ENCODE measurements at regions not wholly inside any gene's neighbourhood (a gene's known extent, or its start where the extent isn't known, plus 50 kb on each side); places are given as distances from the start of the nearest gene placed in this dataset.

DNA sequence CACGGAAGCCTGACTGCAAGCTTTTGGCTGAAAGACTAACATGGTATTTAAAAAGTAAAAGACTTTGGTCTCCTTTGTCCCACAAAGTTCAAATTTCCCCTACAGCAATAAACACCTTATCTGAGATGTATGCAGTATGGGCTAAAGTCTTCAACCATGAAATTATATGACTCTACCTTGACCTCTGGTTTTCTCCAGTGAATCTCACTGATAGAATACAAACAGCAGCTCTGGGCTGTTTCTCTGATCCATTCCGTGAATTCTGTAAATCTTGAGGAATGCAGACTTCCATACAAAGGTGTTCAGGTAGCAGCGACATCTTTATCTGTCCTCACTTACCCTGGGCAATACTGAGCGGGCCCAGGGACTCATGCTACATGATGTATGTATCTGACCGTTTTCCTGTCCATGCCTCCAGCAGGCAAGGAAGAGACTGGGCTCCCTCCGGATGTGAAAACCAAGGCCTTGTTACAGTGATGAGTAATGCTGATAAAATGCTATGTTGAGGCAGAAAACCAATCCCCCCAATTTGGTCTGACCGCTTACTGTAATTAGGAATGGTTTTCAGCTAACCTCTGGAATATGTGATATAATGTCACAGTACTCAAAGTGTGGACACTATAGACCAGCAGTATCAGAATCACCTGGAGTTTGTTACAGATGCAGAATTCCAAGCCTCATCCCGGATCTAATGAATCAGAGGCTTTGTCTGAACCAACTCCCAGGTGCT, 589.8 kb downstream of the HS3ST4 start:
- DNase-seq (ENCODE audit: low read depth in 2 of 2, low spot score in 1 of 2), result no peak

DNA sequence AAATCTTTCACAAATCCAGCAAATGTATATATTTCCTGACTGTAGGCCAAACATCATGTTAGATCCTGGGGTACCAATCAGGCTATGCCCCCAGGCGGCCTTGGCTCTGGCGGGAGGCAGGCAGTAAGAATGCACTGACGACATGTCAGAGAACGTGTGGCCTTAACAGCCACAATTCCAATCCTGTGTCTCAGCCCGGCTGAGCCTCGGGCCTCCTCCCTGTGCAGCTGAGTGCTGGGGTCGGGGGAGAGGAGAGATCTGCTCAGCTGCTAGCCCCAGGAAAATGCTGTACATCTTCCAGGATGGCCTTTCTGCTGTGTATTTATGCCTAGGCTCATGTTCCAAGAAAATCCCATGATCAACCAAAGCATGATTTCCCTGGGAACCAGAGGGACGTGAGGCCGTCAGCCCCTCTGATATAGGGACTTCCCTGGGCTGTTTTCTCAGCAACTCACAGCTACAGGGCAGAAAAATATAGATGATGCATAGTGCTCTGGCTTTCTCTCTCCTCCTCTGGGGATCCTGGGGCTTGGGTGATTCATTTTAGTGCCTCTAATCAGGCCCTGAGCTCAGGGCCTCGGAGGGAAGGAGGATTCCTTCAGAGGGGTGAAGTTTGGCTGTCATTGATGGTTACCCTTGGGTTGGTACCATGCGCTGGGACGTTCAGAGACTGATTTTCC, 604.0 kb downstream of the HS3ST4 start:
- no peak for DNase-seq (ENCODE audit: low read depth in 2 of 2, low spot score in 1 of 2)

DNA sequence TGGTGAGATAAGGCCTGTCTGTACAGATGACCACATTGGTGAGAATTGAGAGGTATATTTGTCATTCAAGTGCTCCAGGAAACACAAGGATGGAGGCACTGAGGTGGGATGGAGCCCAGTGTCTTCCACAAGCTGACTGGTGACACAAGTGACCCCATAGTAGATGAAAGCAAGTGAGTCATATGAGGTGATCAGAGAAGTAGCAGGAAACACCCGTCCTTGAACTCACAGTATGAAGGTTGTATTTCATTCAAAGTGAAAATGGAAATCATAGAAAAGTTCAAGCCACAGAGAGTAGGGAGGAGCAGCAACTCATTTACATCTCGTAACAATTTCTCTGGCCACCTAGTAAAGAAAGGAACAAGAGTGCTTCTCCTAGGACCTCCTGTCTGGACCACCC, 609.8 kb downstream of the HS3ST4 start:
- no peak for DNase-seq (ENCODE audit: low read depth in 2 of 2, low spot score in 1 of 2)

DNA sequence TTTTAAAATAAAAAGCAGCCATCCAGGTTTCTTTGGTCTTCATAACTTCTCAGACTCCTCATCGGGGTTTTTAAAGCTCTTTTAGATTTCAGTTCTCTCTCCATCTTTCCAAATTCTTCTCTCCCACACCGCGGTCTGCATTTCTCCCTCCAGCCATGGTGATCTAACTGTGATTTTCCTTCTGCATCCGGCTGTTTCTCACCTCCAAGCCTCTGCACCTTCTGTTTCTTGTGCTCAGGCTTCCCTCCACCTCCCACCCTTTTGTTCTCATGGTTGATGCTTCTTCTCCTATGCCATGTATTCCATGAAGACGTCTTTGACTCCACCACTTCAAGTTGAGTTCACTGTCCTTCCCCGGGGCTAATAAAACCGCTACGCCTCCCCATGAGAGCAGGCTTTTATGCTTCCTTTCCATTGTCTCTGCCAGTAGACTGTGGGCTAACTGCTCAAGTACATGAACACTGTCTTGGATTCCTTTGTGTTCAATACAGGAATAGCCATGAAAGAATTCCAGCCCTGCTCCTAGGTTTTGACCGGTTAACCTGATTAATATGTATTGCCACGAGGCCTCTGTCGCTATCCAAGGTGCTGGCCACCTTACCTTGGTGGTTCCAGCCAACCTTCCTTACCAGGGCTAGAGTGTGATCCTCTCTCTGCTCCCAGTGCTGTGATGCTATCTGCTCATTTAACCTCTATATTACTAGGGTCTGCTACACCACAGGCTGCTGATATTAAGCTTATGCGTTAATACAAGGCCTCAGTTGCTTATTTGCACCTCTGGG, 625.1 kb downstream of the HS3ST4 start:
- DNase-seq (ENCODE audit: low read depth in 2 of 2, low spot score in 1 of 2), result no peak

DNA sequence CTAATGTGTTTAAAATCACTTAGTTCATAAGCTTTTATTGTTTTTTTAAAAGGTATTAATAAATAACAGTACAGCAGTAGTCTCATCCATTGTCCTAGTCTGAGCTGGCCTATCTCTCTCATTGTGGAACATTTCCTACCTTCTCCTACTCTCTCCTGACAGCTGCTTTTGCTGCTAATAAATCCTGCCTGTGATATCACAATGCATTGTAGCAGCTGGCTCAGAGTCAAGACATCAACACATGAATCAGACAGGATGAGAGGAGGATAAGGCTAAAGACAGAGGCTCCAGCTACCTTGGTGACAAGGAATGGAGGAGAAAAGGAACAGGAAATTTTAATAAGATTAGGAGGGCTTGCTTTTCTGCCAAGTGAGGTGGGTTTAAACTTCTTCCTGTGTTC, 626.1 kb downstream of the HS3ST4 start:
- no peak for DNase-seq (ENCODE audit: low read depth in 2 of 2, low spot score in 1 of 2)

DNA sequence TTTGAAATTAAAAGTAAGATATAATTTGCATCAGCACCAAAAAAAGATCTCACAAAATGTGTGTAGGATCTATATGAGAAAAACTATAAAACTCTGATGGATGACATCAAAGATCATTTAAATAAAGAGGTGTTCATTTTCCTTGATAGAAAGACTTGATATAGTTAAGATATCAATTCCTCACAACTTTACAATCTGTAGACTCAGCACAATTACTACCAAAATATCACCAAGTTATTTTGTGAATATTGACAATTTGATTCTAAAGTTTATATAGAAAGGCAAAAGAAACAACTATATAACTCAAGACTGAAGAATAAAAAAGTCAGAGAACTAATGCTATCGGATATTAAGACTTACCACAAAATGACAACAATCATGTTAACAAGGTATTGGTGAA, 638.9 kb downstream of the HS3ST4 start:
- DNase-seq (ENCODE audit: low read depth in 2 of 2, low spot score in 1 of 2), result no peak

DNA sequence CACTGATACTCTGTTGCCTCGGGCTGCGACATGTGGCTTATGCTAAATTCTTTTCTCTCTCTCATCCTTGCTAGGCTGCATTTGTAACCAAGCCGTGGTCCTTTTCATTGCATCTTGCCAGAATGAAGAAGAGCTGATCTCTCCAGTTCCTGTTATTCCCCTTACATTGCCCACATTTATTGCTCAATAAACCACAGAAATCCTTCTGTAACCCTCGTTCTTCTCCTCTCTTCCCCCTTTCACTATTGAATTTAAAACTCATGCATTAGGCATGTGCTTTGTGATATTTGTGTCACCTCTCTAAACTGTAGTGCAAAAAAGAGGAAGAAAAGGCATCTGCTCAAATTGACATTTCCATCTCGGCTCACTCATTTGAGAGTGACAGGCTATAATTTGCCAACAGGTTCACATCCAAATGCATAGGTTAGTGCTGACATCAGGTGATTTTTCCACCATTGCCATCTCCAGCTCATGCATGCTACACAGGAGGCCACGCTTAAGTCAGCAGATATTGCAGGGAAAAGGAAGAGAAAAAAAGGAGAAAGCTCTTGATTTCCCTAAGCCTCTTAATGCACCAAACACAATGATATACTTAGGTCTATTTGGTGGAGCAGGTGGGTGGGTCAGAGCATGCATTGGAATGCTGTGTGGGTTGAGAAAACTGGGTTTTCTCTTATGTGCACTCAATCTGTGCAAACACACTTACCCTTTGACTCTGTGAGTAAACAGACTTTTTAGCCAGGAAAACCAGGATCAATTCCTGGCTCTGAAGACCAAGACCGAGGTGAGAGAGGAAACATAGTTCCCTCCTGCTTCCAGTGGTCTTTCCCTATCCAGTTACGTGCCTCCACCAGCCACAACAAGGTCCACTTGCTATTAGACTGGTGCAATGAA, 642.7 kb downstream of the HS3ST4 start:
- DNase-seq (ENCODE audit: low read depth in 2 of 2, low spot score in 1 of 2), result no peak

DNA sequence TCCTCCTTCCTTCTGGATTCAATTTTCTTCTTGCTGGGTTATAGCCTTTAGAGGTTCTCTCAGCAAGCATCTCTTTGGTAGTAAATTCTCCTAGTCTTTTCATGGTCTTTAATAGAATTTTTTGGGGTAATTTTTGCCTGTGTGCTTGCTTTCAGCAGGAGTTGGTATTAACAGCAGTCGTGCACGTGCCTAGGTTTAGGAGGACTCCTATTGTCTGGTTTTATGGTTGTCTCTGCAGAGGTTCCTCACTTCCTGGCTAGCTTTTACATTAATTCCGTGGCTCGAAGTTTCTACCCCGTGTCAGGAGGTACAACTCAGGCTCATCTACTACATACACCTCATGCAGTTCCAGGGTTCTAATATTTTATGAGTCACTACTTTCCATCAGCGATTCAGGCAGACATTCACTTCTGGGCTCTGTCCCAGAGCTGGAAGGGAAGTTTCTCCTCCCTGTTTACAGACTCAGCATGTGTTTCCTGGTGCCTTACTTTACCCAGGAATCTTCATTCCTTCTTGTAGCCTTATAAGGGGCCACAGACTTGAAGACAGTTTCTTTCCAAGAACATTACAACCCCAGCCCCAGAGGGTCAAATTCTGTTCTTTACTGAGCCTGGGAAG, 643.6 kb downstream of the HS3ST4 start:
- no peak for DNase-seq (ENCODE audit: low read depth in 2 of 2, low spot score in 1 of 2)

DNA sequence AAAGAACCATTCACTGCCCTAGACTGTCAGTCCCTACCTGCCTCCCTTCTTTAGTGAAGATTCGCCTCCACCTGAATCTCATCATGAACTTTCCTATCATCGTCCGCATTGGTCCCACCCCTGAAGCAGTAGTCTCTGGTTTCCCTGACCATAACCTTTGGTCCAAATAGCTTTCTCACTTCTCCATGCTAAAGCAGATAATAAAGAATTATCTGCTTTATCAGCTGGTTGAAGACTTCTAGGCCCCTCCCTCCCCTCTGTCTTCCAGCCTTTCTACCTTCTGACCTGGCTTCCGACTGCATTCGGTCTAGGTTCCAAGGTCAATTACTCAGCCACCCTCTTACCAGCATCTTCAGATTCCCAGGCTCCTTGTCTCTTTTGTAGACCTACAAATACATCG, 650.9 kb downstream of the HS3ST4 start:
- DNase-seq (ENCODE audit: low read depth in 2 of 2, low spot score in 1 of 2), result no peak

DNA sequence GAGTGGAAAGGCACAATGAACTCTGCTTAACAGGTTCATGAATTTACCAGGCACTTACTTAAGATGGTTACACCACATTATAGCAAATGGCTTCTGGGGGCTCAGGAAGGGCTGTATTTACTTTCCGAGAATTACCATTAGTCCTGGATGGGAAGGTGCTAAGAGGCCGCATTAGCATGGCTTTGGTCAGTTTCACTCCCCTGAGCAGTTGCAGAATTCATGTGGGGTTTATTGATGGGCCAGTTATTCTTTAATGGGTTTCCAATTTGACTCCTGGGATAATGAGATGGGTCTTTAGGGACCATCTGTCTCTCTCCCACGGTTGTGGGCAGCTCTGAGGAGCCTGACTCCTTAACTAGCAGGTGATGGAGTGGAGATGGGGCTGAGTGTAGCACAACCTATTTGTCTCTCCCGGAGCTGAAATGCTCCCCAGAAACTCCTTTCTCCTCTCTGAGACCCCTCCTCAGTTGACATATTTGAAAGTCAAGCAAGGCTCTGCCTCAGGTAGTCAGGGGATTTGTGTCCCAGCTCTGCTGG, 652.5 kb downstream of the HS3ST4 start:
- no peak for DNase-seq (ENCODE audit: low read depth in 2 of 2, low spot score in 1 of 2)

DNA sequence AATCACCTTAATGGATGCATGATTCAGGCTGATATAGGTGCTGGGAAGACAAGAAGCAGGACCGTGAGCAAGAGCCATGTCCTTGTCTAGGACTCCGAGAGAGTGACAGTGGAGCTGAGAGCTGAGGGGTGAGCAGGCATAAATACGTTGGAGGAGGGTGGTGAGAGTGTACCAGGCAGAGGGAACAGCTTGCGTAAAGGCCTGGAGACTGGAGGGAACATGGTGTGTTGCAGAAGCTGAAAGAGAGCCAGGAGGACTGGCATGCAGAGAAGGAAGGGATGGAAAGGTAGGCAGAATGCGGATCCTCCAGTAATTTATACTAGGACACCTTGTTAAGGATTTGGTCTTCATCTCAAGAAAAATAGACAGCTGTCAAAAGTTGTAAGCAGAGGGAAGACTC, 653.2 kb downstream of the HS3ST4 start:
- no peak for DNase-seq (ENCODE audit: low read depth in 2 of 2, low spot score in 1 of 2)

DNA sequence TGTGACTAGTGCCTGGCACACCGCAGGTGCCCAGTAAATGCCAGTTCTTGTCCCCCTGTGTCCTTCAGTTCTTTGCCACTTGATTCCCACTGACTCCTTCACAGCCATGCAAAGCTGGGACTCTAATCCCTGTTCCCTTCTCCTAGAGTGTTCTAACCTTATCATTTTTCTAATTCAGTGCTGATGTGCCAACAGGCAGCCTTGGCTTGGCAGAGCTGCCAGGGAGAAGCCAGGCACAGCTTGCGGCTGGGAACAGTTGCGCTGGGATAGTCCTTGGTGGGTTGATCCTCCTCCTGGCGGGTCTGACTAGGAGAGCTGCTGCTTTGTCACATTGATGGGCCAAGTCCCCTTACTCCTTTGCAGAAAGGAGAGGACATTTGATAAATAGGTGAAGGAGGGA, 654.2 kb downstream of the HS3ST4 start:
- DNase-seq (ENCODE audit: low read depth in 2 of 2, low spot score in 1 of 2), result no peak

DNA sequence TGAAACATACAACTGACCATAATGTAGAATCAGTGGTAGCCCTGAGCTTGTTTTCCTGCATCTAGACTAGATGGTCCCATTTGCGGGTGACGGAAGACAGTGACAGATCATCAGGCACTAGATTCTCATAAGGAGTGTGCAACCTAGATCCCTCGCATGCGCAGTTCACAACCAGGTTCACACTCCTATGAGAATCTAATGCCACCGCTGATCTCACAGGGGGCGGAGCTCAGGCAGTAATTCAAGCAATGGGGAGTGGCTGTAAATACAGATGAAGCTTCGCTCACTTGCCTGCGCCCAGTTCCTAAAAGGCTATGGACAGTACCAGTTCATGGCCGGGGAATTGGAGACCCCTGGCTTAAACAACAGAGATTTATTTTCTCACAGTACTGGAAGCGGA, 656.3 kb downstream of the HS3ST4 start:
- DNase-seq (ENCODE audit: low read depth in 2 of 2, low spot score in 1 of 2), result no peak

DNA sequence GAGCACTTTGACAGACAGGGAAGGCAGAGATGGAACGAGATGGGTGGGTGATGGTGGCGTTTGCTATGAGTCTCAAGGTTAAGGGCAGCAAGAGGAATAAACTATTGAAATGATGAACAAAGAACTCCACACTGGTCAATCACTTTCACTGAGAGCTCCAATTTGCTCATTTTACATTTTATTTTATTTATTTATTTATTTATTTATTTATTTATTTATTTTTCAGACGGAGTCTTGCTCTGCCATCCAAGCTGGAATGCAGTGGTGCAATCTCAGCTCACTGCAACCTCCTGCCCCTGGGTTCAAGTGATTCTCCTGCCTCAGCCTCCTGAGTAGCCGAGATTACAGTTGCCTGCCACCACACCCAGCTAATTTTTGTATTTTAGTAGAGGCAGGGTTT, 669.1 kb downstream of the HS3ST4 start:
- DNase-seq (ENCODE audit: low read depth in 2 of 2, low spot score in 1 of 2), result no peak

DNA sequence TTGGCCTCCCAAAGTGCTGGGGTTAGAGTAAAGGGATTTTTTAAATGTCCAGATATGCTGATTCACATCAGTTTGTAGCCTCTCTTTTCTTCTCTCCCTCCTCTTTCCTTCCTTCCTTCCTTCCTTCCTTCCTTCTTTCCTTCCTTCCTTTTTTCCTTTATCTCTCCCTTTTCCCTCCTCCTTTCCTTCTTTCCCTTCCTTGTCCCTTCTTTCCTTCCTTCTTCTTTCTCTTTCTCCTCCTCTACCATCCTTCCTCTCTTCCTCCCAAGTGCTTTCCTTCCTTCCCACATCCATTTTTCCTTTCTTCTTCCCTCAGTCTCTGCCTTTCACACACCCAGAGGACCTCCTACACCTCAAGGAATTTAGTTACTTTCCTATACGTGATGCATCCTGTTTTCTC, 671.8 kb downstream of the HS3ST4 start:
- no peak for DNase-seq (ENCODE audit: low read depth in 2 of 2, low spot score in 1 of 2)

DNA sequence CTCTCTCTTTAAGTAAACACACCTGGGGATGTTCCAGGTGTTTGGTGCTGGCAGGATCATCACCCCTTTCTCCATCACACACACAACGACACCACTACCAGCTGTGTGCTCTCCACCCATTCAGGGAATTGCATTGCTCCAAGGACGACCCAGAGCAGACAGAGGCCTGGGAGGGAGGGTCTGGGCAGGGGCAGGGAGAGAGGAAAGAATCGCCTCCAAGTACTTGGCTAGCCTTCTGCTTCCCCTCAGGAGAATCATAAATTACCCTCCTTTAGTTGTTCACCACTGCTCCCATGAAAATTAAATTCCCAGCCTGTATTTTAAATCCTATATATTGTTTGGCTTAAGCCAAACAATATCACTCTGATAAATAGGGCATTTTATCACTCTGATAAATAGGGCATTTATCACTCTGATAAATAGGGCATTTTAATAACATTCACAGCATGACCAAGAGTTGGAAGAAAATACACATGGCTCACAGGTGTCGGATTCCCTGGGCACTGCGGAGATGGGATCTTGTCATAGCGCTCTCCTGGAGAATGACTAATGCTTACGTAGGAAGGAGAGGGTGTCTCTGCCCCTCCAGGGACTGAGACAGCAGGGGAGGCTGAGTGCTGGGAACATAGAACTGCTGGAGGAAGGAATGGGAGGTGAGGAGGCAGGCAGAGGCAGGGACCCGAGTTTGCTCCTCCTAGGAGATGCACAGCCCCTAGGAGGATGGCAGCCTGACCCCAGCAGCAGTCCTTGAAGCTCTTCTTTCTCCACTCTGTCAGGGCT, 673.6 kb downstream of the HS3ST4 start:
- no peak for DNase-seq (ENCODE audit: low read depth in 2 of 2, low spot score in 1 of 2)

DNA sequence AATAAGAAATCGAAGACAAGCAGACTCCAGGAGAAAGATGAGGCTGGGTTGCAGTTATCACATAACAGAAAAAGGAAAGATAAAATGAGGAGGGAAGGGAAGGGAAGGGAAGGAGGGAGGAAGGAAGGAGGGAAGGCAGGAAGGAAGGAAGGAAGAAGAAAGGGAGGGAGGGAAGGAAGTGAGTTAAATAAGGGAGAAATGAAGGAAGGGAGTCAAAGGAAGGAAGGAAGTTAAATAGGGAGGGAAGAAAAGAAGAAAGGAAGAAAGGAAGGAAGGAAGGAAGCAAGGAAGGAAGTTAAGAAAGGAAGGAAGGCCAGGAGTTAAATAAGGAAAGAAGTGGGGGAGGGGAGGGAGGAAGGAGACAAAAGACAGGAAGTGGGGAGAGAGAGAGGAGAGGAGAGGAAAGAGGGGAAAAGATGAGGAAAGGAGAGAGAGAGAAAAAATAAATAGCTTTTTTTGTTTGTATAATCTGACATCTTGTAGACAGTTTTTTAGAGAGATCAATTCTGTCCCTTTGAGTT, 679.6 kb downstream of the HS3ST4 start:
- no peak for DNase-seq (ENCODE audit: low read depth in 2 of 2, low spot score in 1 of 2)

DNA sequence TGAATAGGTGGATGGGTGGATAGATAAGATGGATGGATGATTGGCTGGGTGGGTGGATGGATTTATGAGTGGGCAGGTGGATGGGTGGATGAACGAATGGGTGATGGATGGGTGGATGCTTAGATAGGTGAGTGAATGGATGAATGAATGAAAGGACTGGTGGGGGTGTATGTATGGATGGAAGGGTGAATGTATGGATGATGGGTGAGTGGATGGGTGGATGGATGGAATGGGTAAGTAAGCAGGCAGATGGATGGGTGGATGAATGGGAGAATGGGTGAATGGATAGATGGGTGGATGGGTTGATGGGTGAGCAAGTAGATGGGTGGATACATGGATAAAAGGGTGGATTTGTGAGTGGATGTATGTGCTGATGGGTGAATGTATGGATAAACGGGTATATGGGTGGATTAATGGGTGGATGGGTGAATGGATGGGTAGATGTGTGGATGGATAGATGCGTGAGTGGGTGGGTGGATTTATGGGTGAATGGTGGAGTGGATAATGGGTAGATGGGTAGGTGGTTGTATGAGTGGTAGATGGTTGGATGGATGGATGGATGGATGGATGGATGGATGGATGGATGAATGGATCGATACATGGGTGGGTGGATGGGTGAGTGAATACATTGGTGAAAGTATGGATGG, 682.6 kb downstream of the HS3ST4 start:
- DNase-seq (ENCODE audit: low read depth in 2 of 2, low spot score in 1 of 2), result no peak

DNA sequence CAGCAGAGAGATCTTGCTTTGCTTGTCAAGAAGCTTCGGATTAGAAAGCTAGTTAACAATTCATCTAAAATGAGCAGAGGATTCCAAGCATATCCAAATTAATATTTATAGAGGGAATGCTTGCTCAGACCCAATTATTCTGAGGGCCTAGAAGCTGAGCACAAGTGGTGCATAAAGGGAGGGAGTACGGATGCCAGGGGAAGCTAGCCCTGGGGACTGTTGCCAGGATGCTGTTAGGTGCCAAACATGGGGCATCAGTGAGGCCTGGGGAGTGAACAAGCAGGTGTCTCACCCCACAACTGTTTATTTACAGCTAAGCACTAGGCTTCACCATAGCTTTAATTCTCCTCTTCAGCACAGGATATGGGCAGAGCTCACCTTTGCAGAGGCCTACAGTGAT, 684.1 kb upstream of the C16orf82 start:
- DNase-seq (ENCODE audit: low read depth in 2 of 2, low spot score in 1 of 2), result no peak
